Osteocyte (in vitro differentiated cells): ENCODE measurements at regions not wholly inside any gene's neighbourhood (a gene's known extent, or its start where the extent isn't known, plus 50 kb on each side); places are given as distances from the start of the nearest gene placed in this dataset.

Source experiments
- DNase-seq: peaks from one replicate; pipeline ENCODE4 v3.0.0; 2021; ENCODE audit warnings: mixed read lengths; ENCODE audit not compliant: unreplicated experiment; ENCODE audit errors: extremely low spot score
- H3K27ac Mint-ChIP-seq: one replicate; pipeline ENCODE4 v1.8.0; 2021; ENCODE audit warnings: mild to moderate bottlenecking, mixed read lengths; ENCODE audit not compliant: unreplicated experiment
- H3K27me3 Mint-ChIP-seq: one replicate; pipeline ENCODE4 v1.8.0; 2021; ENCODE audit warnings: mixed read lengths; ENCODE audit not compliant: unreplicated experiment
- H3K36me3 Mint-ChIP-seq: one replicate; pipeline ENCODE4 v1.8.0; 2021; ENCODE audit warnings: mixed read lengths; ENCODE audit not compliant: unreplicated experiment
- H3K4me1 Mint-ChIP-seq: one replicate; pipeline ENCODE4 v1.8.0; 2021; ENCODE audit warnings: mixed read lengths; ENCODE audit not compliant: unreplicated experiment
- H3K4me3 Mint-ChIP-seq: one replicate; pipeline ENCODE4 v1.8.0; 2021; ENCODE audit warnings: mild to moderate bottlenecking, moderate library complexity, mixed read lengths; ENCODE audit not compliant: unreplicated experiment
- H3K9me3 Mint-ChIP-seq: one replicate; pipeline ENCODE4 v1.8.0; 2021; ENCODE audit warnings: mixed read lengths; ENCODE audit not compliant: unreplicated experiment
- TF ChIP-seq, protein P1 (sequence below): fragments of 200-600 bp; sonication (generic); IDR thresholded peaks from 2 replicates; pipeline ENCODE4 v1.5.0; 2021; ENCODE audit warnings: antibody characterized with exemption, mild to moderate bottlenecking, moderate library complexity

DNA sequence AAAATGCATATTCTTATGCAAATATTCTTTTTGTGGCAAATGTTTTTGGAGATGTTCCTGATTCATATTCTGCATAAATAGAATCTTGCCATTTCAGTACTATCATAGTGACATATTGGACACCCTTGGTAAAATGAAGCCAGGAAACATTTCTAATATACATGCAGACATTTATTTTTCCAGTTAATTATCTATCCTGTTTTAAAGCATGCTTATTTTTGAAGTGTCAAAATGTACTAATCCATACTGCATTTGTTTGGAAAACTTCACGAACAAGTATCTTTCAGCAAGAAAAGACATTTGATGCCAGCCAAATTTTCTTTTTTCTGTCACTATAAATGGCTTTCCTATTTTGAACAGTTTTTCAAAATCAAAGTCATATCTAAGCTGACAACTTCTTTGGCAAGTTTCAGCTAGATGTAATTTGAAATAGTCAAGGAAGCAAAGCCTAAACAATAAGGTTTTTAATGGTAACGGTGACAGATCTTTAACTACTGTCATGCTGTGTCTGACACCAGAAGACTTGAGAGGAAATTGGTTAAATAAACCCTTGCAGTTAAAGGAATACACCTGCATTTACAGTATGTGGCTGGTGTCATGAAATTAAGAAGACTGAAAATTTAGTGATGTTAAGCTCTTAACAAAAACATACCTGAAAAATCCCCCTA lies 284.3 kb downstream of the TLE1 start:
- TF ChIP-seq, protein P1, sequence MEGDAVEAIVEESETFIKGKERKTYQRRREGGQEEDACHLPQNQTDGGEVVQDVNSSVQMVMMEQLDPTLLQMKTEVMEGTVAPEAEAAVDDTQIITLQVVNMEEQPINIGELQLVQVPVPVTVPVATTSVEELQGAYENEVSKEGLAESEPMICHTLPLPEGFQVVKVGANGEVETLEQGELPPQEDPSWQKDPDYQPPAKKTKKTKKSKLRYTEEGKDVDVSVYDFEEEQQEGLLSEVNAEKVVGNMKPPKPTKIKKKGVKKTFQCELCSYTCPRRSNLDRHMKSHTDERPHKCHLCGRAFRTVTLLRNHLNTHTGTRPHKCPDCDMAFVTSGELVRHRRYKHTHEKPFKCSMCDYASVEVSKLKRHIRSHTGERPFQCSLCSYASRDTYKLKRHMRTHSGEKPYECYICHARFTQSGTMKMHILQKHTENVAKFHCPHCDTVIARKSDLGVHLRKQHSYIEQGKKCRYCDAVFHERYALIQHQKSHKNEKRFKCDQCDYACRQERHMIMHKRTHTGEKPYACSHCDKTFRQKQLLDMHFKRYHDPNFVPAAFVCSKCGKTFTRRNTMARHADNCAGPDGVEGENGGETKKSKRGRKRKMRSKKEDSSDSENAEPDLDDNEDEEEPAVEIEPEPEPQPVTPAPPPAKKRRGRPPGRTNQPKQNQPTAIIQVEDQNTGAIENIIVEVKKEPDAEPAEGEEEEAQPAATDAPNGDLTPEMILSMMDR = no peak
- Mint-ChIP-seq H3K27me3 (no peaks in the 10 kb centered on the region), H3K27ac (no peak overlapping the region), H3K4me3 (no peak overlapping the region), H3K4me1 (peaks cover 4% of the 10 kb centered on the region), H3K36me3 (no peaks in the 10 kb centered on the region), H3K9me3 (no peaks in the 10 kb centered on the region)
- DNase-seq = no peak

DNA sequence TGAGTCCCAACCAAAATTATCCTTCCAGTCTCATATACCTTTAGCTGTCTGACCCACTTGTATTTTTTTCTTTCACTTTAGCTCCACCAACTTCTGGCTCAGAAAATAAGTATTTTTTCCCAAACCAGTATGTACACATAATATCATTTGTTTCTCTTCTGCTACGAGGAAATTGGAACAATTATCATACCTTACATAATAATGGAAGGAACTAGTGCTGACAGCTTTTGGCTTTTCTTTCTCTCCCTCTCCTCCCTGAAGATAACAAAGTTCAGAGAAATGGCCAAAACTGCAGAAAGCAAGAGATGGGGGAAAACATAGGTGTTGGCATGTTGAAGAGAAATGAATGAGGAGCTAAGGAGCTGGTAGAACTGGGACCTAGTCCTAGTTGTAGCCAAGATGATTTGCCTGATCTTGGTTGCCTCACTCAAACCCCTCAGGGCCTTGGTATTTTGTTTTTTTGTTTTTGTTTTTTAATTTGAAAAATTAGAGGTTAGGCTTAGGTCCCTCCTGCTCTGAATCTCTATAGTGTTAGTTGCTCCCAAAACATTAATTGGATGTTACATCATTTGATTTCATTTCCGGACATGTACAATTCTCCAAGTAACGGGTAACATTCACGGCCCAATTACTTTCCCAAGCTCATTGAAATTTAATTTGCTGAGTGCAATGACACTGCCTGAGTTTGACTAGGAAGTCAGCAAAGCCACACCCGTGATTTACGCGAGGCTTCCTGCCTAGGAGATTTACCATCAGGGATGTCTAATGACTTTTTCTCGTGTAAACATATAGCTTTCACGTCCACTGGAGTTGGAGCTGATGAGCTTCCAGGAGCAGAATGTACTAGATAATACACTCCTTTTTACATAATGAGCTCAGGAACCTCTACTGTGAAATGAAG lies 291.6 kb downstream of the TLE1 start:
- Mint-ChIP-seq H3K36me3 (no peaks in the 10 kb centered on the region), H3K27me3 (no peaks in the 10 kb centered on the region), H3K9me3 (peaks cover under 1% of the 10 kb centered on the region), H3K4me3 (no peak overlapping the region), H3K4me1 (peaks cover 27% of the 10 kb centered on the region), H3K27ac (no peak overlapping the region)
- TF ChIP-seq, protein P1 = no peak
- no peak for DNase-seq

DNA sequence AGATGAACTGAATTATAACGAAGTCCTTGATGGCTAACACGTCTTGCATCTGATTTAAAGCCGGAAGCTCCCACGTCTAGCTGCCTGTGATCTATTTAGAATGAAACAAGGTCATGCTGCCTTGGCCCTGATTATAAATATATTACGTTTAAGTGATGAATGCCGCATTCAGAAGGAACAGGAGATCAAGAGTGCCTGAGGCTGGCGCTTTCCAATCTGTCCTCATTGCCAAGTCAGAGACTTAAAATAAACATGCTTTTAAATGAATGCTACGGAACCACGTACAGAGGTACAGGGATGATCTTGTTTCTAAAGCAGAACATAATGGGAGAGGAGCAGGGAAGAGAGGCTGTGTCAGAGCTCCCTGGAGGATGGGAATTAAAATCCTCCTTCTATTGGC lies 292.8 kb downstream of the TLE1 start:
- H3K9me3 Mint-ChIP-seq = peaks cover 4% of the 10 kb centered on the region
- no peak overlapping the region for H3K27ac Mint-ChIP-seq
- no peak overlapping the region for H3K4me3 Mint-ChIP-seq
- DNase-seq = no peak
- TF ChIP-seq, protein P1 = no peak
- no peaks in the 10 kb centered on the region for H3K36me3 Mint-ChIP-seq
- H3K27me3 Mint-ChIP-seq = no peaks in the 10 kb centered on the region
- peaks cover 27% of the 10 kb centered on the region for H3K4me1 Mint-ChIP-seq

DNA sequence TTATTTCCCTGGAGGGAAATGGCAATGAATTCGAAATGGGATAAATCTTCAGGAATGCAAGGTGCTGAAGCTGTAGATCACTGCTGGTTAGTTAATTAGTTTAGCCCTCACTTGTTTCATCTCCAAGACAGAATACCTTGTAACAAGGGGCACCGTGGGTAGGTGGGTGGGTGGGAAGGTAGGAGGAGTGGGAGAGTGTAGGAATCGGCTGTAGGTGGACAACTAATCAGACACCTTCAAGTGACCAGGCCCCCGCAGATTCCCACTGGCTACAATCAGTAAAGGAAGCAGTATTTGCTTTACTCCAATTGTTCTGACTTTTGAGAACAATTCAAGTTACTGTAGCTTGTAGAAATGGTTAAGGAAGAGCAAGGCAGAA lies 293.7 kb downstream of the TLE1 start:
- Mint-ChIP-seq H3K27me3 (no peaks in the 10 kb centered on the region), H3K36me3 (no peaks in the 10 kb centered on the region), H3K9me3 (peaks cover 4% of the 10 kb centered on the region), H3K27ac (no peak overlapping the region), H3K4me1 (peaks cover 27% of the 10 kb centered on the region), H3K4me3 (no peak overlapping the region)
- no peak for DNase-seq
- TF ChIP-seq, protein P1 = no peak
